ENCODE measurements at regions not wholly inside any gene's neighbourhood (a gene's known extent, or its start where the extent isn't known, plus 50 kb on each side); places are given as distances from the start of the nearest gene placed in this dataset.

GRCh38 chr2:13550285-13551231 is 833.8 kb downstream of the TRIB2 start:
- Mint-ChIP-seq H3K9me3 (no peaks in the 10 kb centered on the region), H3K36me3 (ENCODE audit: insufficient read depth in 1 of 3, low read depth in 3 of 3) (no peaks in the 10 kb centered on the region), H3K4me3 (no peak overlapping the region), H3K4me1 (no peaks in the 10 kb centered on the region), H3K27ac (no peak overlapping the region), H3K27me3 (ENCODE audit: low read depth) (no peaks in the 10 kb centered on the region)
- Histone ChIP-seq H3K4me1 (ENCODE audit: insufficient read depth, low read length) (no peaks in the 10 kb centered on the region), H2BK15ac (ENCODE audit: low read depth, low read length) (no peak overlapping the region), H3K9ac (ENCODE audit: extremely low read depth, insufficient read length, low read length) (no peak overlapping the region), H2BK20ac (ENCODE audit: low read depth, low read length, poor library complexity, severe bottlenecking) (no peak overlapping the region), H2BK5ac (ENCODE audit: insufficient read length, low read length) (no peak overlapping the region), H3K56ac (ENCODE audit: insufficient read length, low read depth, low read length) (no peak overlapping the region), H3K14ac (ENCODE audit: insufficient read depth, low read length) (no peak overlapping the region), H3K9me3 (ENCODE audit: control insufficient read depth, low read depth, low read length) (no peaks in the 10 kb centered on the region), H2AFZ (ENCODE audit: low read length) (no peak overlapping the region), H3K4me2 (ENCODE audit: insufficient read depth, insufficient read length, low read length) (no peak overlapping the region), H3K23me2 (ENCODE audit: insufficient read length, low read depth, low read length, poor library complexity, severe bottlenecking) (no peaks in the 10 kb centered on the region), H3K18ac (ENCODE audit: insufficient read length, low read depth, low read length) (no peak overlapping the region), H3K27me3 (ENCODE audit: insufficient read depth, low read length) (no peaks in the 10 kb centered on the region), H3K79me2 (ENCODE audit: insufficient read depth, low read length) (no peaks in the 10 kb centered on the region), H2BK120ac (ENCODE audit: low read depth, low read length, poor library complexity, severe bottlenecking) (no peak overlapping the region), H3K79me1 (ENCODE audit: insufficient read depth, low read depth, low read length, poor library complexity, severe bottlenecking) (no peaks in the 10 kb centered on the region), H4K8ac (replicated peaks; ENCODE audit: insufficient read length, low read depth, low read length) (no peak overlapping the region), H3K27ac (ENCODE audit: insufficient read length, low read depth, low read length) (no peak overlapping the region), H3K23ac (ENCODE audit: insufficient read length, low read depth, low read length) (no peak overlapping the region), H4K20me1 (ENCODE audit: control insufficient read depth, insufficient read depth, insufficient read length) (no peaks in the 10 kb centered on the region), H3K4ac (ENCODE audit: low read depth, low read length) (no peak overlapping the region), H3T11ph (ENCODE audit: low read length) (no peak overlapping the region), H4K5ac (ENCODE audit: insufficient read length, low read depth, low read length) (no peak overlapping the region), H4K91ac (ENCODE audit: insufficient read length, low read depth, low read length) (no peak overlapping the region), H2BK12ac (ENCODE audit: insufficient read length, low read depth, low read length) (no peak overlapping the region), H2AK5ac (ENCODE audit: insufficient read length, low read length) (no peak overlapping the region)
- WGBS (ENCODE audit: extremely low coverage, insufficient read length, low lambda C conversion rate): no CpG with 5 or more reads among the region's 6 CpGs
- TF ChIP-seq CTCF (conservative IDR thresholded peaks at IDR 0.05): no peak
- DNase-seq: no peak
